GM19328 (cell line): ENCODE measurements at regions not wholly inside any gene's neighbourhood (a gene's known extent, or its start where the extent isn't known, plus 50 kb on each side); places are given as distances from the start of the nearest gene placed in this dataset.

Experiments
- ATAC-seq: cut with Tn5 transposase; IDR thresholded peaks from one replicate; pipeline ENCODE4 v1.9.1; 2021; ENCODE audit warnings: mild to moderate bottlenecking, moderate library complexity; ENCODE audit not compliant: unreplicated experiment

DNA sequence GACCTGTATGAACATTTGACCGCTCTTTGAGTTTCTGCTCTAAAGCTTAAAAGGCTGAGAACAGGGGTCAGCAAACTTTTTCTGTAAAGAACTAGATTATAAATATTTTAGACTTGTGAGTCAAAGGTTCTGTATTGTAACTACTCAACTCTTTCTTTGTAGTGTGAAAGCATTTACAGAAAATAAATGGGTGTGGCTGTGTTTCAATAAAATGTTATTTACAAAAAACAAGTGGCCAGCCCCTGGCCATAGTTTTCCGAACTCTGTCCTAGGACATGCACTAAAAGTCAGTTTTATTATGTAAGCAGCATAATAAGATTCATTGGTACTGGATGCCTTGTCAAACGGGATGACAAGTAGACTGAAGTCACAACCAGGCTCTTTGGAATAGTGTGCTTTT is 434.9 kb downstream of the ZEB2 start:
- no peak for ATAC-seq

DNA sequence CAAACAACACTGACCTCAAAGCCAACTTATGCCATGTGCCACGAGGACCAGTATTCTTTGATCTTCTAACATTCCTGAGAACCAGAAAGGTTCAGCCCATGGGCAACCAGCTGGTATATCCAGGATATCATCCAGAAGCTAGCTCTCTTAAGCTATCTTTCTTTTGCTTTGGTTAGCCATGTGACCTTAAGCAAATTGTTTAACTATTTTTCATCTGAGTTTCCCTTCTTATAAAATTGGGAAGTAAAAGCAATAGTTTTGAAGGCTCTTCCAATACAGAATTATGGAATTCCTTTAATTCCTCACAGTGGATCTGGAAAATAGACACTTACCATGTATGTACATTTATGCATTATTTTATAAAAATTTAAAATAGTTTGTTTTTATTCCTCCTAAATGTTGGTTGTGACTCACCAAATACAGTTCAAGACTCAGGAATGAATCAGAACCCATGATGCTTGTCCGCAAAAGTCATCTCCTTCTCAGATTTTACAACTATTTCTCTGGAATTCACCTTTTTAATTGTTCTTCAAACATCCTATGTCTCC is 435.7 kb downstream of the ZEB2 start:
- ATAC-seq, result no peak

DNA sequence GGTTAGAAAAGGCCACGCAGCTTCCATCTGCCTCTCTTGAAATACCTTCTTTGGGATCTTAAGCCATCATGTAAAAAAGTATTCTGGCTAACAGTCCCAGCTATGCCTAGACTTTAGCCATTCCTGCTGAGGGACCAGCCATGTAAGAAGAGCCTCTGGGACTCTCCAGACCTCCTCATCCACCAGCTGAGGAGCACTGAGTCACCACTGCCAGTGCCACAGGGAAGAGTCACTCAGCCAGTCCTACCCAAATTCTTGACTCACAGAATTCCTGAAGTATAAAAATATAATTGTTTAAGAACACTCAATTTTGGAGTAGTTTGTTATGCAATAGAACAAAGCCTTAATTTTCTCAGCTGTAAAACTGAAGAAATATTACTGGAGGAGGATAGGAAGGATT is 436.7 kb downstream of the ZEB2 start:
- no peak for ATAC-seq

DNA sequence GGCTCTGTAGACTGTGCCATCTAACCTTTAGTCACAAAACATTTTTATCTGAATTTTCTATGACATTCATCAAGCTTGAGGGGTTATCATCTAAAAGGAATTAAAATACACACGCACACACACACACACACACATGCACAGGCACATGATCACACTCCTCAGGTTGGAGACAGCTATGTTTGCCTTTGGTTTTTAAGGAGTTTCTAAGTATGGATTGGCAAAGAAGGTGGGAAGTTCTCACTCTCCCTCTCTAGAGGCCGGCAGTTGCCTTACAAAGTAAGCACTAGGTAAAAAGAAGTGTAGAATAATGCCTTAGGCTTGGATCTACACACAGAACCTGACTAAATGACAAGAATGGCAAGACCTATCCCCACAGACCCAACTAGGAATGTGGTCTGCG is 437.1 kb downstream of the ZEB2 start:
- no peak for ATAC-seq

GRCh38 chr2:144082327-144082726 is 437.6 kb downstream of the ZEB2 start:
- ATAC-seq, result no peak

DNA sequence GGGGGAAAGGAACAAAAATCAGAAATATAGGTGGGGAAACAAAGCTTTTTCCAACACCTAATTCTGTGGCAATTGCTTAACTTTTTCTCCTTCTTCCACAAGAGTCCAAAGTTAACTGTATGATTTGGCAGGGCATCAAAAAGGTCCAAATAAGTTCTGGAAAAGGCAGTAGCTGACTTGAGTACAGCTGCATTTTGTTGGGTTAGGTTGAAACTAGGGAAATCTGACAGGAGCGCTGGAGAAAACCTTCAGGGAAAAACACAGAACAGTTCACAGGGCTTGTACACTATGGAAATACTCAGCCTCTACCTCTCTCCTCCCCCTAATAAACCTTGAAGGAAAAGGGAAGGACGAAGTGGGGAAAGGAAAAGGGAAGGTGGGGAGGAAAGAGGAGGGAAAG is 438.6 kb downstream of the ZEB2 start:
- no peak for ATAC-seq

- no peak for ATAC-seq
Measured at GRCh38 chr2:144079803-144080202, 440.1 kb downstream of the ZEB2 start.

DNA sequence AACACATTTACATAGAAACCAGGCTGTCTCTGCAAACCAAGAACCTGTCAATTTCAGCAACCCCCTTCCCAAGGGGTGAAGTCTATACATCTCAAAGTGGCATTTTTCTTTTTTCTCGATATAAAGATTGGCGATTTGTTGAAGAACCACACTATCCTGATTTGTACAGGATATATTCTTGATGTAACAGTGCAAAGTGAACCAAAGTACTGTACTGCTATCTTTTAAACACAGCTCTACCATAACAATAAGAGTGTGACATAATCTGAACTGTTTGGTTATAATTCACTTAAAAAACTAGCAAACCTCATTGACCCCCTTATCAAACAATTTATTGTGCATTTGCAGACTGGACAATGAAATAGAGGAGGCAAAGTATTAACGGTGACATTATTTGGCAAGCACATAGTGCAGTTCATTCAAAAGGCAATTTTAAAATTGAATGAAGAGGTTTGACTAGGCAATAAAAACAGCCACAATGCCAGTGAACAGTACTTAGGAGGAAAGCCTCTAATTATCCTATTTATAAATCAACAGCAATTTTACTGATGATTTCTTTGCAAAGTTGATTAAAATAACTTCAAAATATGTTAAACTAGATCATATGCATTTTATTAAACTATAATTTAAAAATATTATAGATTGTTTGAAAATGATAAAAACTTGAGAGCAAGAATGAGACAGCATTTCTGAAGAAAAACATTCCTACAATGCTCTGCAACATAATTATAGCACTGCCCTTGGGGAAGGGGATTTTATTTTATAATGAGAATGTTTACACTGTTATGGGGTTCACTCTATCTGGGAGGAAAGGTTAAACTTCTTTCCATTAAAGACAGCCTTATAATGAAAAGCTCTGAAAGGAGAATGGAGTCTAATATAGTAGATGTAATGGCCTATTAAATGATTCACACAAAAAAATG is 440.9 kb downstream of the ZEB2 start:
- no peak for ATAC-seq

- no peak for ATAC-seq
Measured at GRCh38 chr2:144078106-144078505, 441.8 kb downstream of the ZEB2 start.

- ATAC-seq, result no peak
Measured at GRCh38 chr2:144074450-144074849, 445.5 kb downstream of the ZEB2 start.

DNA sequence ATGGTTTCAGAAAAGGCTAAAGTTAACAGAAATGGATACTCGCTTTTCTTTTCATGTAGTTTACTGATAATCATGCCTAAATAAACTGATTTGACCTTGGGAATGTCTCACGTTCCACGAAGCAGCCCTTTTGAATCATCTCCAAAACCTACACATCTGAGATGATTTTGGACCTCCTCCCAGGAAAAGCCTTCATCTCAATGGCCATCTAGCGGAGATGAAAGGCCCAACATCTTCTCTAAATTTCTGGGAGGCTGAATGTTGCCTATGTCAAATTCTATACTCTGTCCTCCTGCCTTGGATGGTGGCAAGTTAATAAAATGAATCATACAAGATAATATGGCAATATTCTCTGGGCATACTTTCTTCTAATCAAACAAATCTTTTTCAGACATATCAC is 448.5 kb downstream of the ZEB2 start:
- ATAC-seq, result no peak

GRCh38 chr2:144067506-144067905 is 452.4 kb downstream of the ZEB2 start:
- ATAC-seq, result no peak

GRCh38 chr2:144063602-144064001 is 456.3 kb downstream of the ZEB2 start:
- ATAC-seq, result no peak

DNA sequence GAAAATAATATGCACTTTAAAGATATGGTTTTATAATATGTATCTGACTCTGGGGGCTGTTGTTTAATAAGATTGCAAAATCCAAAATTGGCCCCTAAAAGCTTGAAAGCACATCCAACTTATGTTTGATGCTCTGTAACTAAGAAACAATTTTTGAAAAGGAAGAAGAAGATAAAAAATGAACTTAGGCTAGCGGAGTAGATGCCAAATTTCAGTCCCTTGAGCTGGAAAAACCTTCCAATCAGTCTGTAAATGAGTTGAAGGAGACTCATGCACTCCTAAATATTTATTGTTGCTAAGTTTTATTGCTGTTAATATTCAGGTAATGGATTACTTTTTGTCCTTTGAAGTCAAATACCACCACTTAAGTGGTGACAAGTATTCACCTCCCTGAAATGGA is 465.0 kb downstream of the ZEB2 start:
- no peak for ATAC-seq

GRCh38 chr2:144052083-144052482 is 467.8 kb downstream of the ZEB2 start:
- ATAC-seq, result no peak

- ATAC-seq, result no peak
Measured at GRCh38 chr2:144049137-144049536, 470.8 kb downstream of the ZEB2 start.

- ATAC-seq, result no peak
Measured at GRCh38 chr2:144048631-144049060, 471.3 kb downstream of the ZEB2 start.

GRCh38 chr2:144042751-144043150 is 477.2 kb downstream of the ZEB2 start:
- no peak for ATAC-seq

- no peak for ATAC-seq
Measured at GRCh38 chr2:144041612-144042011, 478.3 kb downstream of the ZEB2 start.

GRCh38 chr2:144040834-144041233 is 479.1 kb downstream of the ZEB2 start:
- ATAC-seq, result no peak

DNA sequence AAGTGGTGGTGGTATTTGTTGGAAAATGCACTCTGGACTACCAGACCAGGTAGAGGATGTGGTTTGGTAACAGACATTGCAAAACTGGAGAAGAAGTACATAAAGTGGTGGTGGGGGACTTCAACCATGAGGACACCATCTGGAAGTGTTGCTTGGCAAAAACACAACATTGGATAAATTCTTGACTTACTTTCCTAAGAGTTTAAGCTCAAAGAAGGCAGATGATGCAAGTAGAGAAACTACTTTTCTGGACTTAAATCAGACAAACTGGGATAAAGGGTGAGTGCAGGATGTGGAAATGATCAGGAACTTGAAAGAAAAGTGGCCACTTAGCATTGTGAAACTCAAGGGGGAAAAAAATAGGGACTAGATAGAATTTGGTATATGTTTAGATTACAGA is 487.4 kb downstream of the ZEB2 start:
- no peak for ATAC-seq

DNA sequence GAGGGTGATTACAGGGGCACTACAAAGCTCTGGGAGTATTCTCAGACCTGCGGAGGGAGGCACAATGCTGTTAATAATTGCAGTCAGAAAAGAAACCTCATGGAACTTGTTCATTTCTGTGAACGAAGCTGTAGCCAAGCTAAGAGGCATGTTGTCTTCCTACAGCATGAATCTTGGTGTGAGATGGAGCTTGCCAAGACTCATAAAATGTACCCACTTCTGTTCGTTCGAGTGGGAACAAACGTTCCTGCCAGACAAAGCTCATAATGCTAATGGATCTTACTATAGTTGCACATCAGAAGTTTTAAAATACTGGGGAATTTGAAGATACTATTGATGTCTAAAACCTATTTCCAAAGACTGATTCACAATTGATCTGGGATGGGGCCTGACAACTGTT is 489.1 kb downstream of the ZEB2 start:
- no peak for ATAC-seq

GRCh38 chr2:144027593-144027992 is 492.3 kb downstream of the ZEB2 start:
- ATAC-seq, result no peak
